ENCODE measurements at regions not wholly inside any gene's neighbourhood (a gene's known extent, or its start where the extent isn't known, plus 50 kb on each side); places are given as distances from the start of the nearest gene placed in this dataset.
"Not testable (repeated sequence)": the region's sequence is repeated elsewhere in the genome, so short reads cannot be mapped to it uniquely, and the experiment has no call there.

DNA sequence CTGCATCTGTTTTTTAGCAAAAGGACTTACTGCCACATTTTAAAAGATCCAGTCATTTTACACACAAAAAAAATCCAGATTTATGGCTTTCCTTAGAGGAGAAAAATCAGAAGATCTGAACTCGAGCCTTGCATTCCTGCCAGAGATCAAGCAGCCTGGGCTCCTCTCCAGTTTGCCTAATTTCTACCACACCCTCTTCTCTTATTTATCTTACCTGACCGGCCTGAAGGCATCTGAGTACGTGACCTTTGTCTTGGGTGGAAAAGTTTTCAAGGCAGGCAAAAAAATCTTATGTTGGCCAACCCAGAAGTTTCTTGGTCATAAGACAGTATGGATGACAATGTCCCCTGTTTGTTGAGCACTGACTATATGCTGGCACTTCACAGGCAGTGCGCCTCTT lies 60.3 kb downstream of the CHRD start:
- DNase-seq (ENCODE audit: low spot score) = no peak

DNA sequence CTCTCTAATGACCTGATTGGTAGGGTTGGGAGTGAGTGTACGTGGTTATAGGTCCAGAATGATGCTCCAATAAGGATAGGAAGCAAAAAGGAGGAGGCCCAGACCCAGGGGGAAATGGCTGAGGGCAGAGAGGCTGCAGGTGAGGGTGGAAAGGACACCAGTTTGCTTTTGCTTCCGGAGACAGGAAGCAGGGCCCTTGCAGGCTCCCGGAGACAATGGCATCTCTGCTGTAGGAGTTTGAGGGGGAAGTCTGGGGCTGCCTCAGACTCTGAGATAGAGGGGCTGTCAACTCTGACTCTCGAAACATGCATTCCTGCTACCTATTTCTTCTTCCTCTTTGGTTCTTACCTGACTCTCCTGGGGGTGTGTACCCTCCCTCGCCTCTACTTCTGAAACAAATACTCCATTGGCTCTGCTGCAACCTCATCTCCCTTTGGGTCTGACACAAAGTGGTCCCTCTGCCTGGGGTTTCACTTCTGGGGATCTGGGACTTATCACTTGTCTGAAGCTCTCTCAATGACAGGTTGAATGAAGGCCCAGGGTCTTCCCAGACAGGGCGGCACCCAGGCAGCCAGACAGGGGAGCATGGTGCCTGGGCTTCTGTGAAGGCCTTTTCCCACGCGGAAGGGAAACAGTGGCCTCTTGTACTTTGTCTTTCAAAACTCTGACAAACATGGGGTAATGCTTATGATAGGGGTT lies 61.5 kb downstream of the CHRD start:
- no peak for DNase-seq (ENCODE audit: low spot score)

DNA sequence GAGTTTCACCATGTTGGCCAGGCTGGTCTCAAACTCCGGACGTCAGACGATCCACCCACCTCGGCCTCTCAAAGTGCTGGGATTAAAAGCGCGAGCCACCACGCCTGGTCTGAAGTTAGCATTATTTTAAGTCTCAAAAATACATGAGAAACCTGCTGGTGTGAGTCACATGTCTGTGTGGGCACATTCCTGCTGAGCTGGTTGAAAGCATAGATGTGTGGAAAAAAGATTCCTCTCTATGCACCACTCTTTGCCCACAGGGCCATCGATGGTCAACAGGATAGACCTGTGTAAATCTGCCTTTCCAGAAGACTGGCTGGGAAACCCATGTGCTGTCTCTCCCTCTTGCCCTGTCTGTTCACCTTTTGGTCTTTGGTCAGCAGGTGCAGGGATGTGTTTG lies 63.5 kb downstream of the CHRD start:
- DNase-seq (ENCODE audit: low spot score) = no peak

DNA sequence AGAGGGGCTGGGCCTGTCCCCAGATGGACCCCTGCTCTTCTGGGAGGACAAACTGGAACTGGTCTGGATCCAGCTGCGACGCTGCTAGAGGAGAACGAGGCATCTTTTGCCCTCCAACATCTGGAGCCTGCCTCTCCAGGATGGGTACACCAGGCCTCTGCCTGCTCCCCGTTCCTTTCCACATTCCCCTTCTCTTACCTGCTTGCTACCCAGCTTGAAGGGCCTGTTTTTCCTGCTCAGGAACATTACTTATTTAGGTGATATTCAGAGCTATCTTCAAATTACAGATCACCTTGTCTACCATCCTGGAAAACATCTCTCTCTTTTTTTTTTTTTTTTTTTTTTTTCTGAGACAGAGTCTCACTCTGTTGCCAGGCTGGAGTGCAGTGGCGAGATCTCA lies 64.0 kb downstream of the CHRD start:
- DNase-seq (ENCODE audit: low spot score) = no peak

DNA sequence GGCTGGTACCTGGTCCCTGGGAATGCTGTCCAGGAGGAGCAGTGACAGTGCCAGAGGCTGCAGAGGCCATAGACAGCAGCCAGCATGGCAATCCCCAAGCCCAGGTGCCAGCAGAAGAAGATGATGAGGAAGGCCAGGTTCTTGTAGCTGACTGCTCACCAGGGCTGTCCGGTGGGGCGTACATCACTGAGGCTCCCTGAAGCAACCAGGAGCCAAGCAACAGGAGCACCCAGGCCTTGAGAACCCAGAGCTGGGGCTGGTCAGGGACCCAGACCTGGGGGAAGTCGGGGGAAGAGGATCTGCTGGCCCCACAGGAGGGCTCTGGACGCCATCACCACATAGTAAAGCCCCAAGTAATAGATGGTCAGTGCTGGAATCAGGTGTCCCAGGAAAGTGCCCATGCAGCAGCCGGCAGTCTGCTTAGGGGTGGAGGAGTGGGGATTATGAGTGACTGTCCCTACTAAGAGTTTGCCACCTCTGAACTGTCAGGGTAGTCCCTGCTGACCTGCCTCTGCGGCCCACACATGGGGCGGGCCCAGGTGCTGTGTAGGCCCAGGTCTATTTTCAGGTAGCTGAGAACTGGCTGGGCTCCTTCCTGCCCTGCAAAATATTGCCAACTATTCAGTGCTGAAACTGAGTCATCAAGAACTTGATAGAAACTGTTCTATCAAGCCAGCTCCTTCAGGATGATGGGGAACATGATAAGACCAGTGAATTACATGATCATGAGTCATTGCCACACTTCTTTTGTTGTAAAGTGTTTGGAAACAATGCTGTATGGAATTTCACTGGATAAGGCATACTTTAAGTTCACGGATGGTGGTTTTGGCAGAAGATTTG lies 68.7 kb downstream of the CHRD start:
- DNase-seq (ENCODE audit: low spot score) = peak; percentile 31

DNA sequence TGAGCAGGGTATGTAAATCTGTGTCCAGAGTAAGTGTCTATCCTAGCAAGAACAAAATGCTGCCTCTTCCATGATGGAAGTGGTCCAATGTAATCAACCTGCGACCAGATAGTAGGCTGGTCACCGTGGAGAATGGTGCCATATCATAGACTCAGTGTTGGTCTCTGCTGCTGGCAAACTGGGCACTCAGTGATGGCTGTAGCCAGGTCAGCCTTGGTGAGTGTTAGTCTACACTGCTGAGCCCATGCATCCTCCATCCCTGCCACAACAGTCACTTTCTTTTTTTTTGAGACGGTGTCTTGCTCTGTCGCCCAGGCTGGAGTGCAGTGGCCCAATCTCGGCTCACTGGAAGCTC lies 69.3 kb downstream of the CHRD start:
- no peak for DNase-seq (ENCODE audit: low spot score)

DNA sequence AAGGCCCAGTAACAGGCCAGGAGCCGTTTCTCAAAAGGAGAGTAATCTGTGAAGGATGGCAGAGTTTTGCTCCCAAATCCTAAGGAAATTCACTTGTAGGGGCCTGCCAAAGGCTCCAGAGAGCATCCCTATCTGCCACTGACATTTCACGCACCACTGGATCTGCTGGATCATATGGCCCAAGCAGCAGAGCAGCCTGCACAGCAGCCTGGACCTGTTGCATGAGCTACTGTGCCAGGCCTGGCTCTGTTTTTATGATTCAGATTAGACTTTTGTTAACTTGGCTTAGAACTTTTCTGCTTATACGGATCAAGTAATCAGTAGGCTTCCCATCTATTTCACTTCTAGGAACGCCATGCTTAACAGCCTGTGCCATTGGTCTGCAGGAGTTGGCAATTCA lies 70.7 kb downstream of the CHRD start:
- DNase-seq (ENCODE audit: low spot score) = no peak

DNA sequence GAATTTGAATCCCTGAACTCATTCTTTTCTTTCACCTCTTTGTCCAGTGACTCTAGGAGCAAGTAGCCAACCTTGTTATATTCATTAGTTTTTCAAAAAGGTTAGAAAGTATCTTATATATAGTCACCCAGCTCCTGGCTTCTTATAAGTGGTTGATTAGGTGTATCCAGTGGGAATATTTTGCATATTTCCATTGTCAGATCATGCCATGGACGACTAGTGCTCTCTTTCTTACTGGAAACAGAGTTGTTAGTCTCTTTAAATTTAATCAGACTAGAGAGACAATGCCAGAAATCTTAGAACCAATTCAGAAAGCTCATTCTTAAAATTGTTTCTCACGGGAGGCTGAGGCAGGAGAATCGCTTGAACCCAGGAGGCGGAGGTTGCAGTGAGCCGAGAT lies 73.4 kb downstream of the CHRD start:
- no peak for DNase-seq (ENCODE audit: low spot score)

DNA sequence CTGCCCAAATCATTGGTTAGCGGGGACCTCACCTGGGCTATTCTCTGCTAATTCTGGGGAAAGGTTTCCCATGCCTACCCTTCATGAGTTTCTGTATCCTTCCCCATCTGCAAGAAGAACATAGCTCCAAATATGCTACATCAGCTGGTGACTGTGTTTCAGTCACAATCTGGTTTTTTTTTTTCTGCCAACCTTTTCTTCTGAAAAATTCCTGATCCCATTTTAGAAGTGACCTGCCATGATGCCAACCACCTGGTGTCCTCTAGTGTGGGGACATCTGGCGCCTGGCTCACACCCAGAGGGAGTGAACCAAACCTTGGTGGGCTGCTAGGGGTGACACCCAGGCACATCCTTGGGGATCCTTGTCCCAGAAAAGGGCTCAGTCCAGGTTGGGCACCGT lies 76.1 kb downstream of the CHRD start:
- DNase-seq (ENCODE audit: low spot score) = no peak

DNA sequence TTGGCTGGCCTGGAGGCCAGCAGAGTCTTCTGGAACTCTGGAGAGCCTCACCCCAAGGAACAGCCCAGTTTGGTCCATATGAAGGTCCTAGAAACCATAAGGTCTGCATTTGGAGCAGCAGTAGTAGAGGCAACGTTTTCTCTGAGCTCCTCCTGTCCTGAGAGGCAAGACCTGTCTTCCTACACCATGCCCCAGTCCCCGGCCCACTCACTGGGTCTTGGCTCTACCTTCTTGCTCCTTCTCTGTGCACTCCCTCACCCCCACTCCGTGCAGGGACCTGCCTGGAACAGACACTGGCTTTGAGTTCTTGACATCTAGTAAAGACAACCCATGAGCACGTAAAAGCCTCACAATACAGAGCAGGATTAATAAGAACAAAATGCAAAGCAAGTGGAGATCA lies 76.6 kb downstream of the CHRD start:
- no peak for DNase-seq (ENCODE audit: low spot score)

DNA sequence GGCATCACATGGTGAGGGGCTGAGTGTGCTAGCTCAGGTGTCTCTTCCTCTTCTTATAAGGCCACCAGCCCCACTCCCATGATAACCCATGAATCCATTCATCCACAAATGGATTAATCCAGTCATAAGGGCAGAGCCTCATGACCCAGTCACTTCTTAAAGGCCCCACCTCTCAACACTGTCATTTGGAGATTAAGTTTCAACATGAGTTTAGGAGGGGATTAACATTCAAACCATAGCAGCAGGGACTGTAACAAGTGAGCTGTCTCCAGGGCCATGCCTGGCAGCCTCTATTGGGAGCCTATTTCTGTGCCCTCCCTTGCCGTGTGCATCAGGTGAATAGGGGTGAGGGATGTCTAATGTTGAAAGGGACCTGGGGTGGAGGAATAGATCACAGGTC lies 77.5 kb downstream of the CHRD start:
- no peak for DNase-seq (ENCODE audit: low spot score)

DNA sequence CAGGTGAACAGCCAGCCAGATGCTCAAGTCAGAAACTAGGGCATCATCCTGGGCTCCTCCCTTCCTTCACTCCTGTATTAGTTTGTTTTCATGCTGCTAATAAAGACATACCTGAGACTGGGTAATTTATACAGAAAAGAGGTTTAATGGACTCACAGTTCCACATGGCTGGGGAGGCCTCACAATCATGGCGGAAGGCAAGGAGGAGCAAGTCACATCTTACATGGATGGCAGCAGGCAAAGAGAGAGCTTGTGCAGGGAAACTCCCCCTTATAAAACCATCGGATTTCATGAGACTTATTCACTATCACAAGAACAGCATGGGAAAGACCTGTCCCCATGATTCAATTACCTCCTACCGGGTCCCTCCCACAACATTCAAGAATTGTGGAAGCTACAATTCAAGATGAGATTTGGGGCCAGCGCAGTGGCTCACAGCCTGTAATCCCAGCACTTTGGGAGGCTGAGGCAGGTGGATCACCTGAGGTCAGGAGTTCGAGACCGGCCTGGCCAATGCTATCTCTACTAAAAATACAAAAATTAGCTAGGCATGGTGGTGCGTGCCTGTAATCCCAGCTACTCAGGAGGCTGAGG lies 78.0 kb downstream of the CHRD start:
- not testable (repeated sequence) for DNase-seq (ENCODE audit: low spot score)

DNA sequence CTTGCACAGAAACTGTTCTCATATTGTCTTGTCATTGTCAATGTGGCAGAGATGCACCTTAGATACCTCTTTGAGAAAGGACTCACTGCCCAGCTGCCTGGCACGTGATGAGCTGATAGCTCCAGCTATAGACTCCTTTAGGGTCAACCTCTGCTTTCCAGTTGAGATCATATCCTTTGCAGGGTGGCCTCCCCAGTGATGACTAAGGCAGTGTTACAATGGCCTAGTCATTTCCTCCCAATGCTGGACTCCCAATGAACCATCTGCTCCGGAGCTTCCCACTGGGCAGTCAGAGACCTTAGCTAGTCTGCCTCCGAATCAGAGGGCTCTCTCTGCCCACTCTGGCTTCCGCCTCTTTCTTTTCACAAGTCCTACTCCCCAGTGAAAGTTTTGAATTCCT lies 79.5 kb downstream of the CHRD start:
- DNase-seq (ENCODE audit: low spot score) = no peak

DNA sequence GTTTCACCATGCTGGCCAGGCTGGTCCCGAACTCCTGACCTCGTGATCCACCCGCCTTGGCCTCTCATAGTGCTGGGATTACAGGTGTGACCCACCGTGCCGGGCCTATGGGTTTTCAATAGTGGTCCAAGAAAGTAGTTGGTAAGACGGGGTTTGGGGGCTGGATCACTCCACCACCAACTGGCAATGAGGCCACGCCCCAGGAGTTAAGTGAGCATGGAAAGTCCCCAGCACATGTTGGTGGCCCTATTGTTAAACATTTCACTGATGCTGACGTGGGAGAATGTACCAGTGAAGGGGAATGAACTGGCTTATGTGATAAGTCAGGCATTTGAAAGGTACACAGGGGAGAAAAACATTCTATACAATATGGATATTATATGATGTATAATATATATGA lies 80.4 kb downstream of the CHRD start:
- DNase-seq (ENCODE audit: low spot score) = no peak

DNA sequence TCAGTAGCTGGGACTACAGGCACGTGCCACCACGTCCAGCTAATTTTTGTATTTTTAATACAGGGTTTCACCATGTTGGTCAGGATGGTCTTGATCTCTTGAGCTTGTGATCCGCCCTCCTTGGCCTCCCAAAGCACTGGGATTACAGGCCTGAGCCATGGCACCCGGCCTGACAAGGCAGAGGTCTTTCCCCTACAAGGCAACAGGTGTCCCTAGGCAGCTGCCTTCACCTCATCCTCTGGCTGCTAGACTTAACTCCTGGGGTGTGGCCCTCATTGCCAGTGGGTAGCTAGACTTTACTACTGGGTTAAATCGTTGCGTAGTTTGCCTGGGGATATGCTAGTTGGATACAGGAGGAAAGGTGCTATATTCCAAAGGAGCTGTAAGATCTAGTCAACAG lies 81.4 kb downstream of the CHRD start:
- no peak for DNase-seq (ENCODE audit: low spot score)

DNA sequence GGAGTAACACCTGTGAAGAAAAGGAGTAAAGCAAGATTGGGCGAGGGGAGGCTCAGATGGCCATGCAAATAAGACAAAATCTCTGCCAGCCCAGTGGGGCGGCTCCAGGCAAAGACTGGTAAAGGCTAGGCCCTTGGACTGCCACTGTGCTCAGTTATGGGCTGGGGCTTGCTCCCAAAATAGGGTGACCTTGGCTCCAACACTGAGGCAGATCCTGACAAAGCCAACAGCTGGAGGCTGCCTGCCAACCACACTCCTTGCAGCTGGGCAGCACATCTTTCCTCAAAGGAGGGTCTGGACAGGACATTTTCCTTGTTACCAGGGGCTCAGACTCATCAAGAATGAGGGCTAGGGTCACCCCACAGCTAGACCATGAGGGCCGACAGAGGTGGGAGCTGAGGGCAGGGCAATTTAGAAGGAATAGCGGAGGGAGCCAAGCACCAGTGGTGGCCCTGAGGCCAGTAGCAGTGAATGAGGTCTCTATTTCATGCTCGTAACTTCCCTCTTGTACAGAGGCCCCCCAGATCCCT lies 86.1 kb downstream of the CHRD start:
- DNase-seq (ENCODE audit: low spot score) = no peak

DNA sequence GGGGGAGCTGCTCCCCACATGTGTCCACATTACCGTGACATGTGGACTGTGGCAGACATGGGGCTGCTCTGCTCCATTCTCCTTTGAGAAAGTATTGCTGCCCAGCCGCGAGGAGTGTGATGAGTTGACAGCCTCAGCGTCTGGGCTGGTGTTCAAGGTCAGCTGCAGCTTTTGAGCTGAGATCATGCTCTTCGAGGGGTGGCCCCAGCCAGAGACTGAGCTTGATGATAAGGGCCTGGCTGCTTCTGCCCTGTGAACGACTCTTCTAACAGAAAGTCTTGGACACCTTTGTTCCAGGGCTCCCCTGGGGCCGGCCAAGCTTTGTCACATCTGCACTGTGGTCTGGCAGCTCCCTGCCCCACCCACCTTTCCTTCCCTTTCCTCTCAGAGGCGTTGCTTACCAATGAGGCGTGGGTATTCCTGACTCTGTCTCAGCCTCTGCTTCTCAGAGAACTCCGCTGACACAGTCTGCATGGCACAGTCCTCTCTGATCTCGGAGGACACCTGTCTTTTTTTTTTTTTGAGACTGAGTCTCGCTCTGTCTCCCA lies 86.6 kb downstream of the CHRD start:
- peak; percentile 21 for DNase-seq (ENCODE audit: low spot score)

DNA sequence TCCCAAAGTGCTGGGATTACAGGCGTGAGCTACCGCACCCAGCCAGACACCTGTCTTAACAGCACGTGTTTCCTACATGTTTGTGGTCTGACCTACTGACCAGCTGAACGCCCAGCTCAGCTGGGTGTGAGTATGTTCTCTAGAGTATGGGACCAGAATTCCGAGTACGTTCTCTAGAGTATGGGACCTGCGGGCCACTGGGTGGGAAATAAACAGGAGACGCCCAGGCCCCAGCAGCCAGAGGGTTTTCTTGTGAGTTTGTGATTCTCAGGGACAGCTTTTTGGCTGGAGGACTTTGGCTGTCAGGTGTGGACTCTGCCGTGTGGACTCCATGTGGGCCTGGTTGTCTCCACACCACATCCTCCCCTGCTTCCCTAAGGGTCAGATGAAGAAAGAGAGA lies 87.3 kb downstream of the CHRD start:
- DNase-seq (ENCODE audit: low spot score) = no peak

DNA sequence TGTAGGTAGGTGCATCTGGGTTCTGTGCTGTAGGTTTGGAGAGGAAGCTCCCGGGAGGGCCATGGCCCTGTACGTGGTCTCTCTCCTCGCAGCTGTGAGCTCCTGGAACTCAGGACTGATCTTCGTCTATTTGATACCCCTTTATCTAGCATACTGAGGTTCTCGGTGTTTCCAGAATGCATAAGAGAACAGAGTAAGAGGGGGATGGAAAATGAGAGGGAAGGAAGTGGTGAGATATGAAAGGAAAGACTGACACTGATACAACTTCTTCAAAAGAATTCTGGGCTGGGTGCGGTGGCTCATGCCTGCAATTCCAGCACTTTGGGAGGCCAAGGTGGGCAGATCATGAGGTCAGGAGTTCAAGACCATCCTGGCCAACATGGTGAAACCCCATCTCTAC lies 90.7 kb downstream of the CHRD start:
- no peak for DNase-seq (ENCODE audit: low spot score)

DNA sequence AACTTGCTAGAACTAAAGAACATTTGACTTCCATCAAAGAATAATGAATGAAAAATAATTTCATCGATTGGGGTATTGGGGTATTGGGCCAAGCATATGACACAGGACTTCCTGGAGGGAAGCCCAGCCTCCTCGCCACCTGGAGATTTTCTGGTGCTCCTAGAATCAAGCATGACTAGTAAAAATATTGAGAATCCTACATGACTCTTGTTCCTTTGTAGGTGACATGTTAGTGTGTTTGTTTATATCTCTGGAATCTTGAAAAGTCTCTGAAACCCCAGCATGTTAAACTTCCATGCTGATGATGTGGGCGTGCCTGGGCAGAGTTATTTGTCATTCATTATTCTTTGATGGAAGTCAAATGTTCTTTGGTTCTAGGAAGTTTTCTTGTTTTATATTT lies 90.1 kb upstream of the EPHB3 start:
- DNase-seq (ENCODE audit: low spot score) = no peak

DNA sequence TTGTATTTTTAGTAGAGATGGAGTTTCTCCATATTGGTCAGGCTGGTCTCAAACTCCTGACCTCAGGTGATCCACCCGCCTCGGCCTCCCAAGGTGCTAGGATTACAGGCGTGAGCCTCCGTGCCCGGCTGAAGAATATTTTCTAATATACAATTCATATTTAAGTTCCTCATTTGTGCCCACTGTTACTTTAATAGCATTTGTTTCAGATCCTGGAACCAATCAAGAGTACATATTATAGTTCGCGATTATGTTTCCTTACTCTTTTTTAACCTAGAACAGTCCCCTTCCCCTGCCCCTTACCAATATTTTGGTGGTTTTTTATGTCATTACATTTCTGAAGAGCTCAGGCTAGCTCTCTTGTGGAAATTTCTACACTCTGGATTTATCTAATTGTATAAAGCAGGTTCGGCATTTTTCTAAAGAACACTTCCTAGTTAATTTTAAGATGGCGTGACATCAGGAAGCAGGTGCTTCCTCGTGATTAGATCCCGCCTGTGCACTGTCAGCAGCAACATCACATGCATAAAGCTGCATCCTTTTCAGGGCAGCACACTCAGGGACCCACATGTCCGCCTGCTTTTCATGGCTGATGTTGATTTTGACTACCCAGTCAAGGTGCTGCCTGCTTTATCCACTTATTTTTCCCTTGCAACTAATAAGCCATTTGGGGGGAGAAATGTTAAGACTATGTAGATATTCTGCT lies 88.7 kb upstream of the EPHB3 start:
- peak; percentile 58 for DNase-seq (ENCODE audit: low spot score)

DNA sequence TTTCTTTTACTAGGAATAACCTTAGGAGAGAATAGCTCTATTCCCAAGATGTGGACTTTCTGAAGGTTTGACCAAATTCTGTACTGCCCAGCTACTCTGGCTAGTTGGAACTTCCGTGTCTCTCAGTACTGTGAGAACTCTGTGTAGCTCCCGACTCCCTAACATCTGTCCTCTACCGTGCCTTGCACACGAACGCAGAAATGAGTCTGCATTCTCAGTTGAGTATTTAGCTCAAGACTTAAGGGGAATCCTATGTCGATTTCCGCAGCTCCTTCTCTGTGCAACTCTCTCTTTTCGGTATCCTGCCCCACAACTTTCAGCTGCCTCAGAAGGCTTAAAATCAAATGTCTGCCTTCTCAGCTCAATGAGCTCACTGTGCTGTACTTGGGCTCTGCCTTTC lies 86.7 kb upstream of the EPHB3 start:
- DNase-seq (ENCODE audit: low spot score) = no peak

Data from mucosa of gallbladder (tissue), 1 donor.